Liver (tissue), 3 donors: ENCODE measurements at regions not wholly inside any gene's neighbourhood (a gene's known extent, or its start where the extent isn't known, plus 50 kb on each side); places are given as distances from the start of the nearest gene placed in this dataset.

Experiments
- EGR1 ChIP-seq, 2 donors: IDR thresholded peaks; 2 replicates each; pipeline ENCODE4 v1.6.1; 2016 to 2018; ENCODE audit warnings: antibody characterized with exemption in 2 of 2, low read depth in 2 of 2
- FOXA1 ChIP-seq: IDR thresholded peaks from 2 replicates; pipeline ENCODE4 v1.6.1; 2016; ENCODE audit warnings: antibody characterized with exemption
- GABPA ChIP-seq, 2 donors: IDR thresholded peaks in 1 of 2; conservative IDR thresholded peaks in 1 of 2; 2 replicates each; pipeline ENCODE4 v1.6.1; 2016; ENCODE audit warnings: antibody characterized with exemption in 2 of 2, mild to moderate bottlenecking in 1 of 2, moderate library complexity in 1 of 2
- JUND ChIP-seq, 2 donors: IDR thresholded peaks; 2 replicates each; pipeline ENCODE4 v1.6.1; 2016; ENCODE audit warnings: antibody characterized with exemption in 2 of 2
- NR2F2 ChIP-seq: IDR thresholded peaks from 2 replicates; pipeline ENCODE4 v1.6.1; 2016; ENCODE audit warnings: antibody characterized with exemption
- RAD21 ChIP-seq, 2 donors: IDR thresholded peaks; 2 replicates each; pipeline ENCODE4 v1.6.1; 2016; ENCODE audit warnings: antibody characterized with exemption in 2 of 2, mild to moderate bottlenecking in 2 of 2
- TAF1 ChIP-seq: conservative IDR thresholded peaks from 2 replicates; pipeline ENCODE4 v1.6.1; 2016; ENCODE audit warnings: antibody characterized with exemption, mild to moderate bottlenecking
- YY1 ChIP-seq: IDR thresholded peaks from 2 replicates; pipeline ENCODE4 v1.6.1; 2016; ENCODE audit warnings: antibody characterized with exemption, mild to moderate bottlenecking
- TF ChIP-seq, protein P1 (sequence below): fragments of 150-350 bp; IDR thresholded peaks from 2 replicates; pipeline ENCODE4 v1.5.1; 2017; ENCODE audit warnings: improper control_type of control experiment, low read depth, low read length; ENCODE audit not compliant: missing input control
- TF ChIP-seq, protein P2 (sequence below): IDR thresholded peaks from 2 replicates; pipeline ENCODE4 v1.6.1; 2016; ENCODE audit warnings: antibody characterized with exemption
- TF ChIP-seq, protein P3 (sequence below): IDR thresholded peaks from 2 replicates; pipeline ENCODE4 v1.6.1; 2016; ENCODE audit warnings: antibody characterized with exemption
- TF ChIP-seq, protein P4 (sequence below): IDR thresholded peaks from 2 replicates; pipeline ENCODE4 v1.6.1; 2016; ENCODE audit warnings: antibody characterized with exemption, mild to moderate bottlenecking
- donor health status: healthy.
- donor health status: healthy.

DNA sequence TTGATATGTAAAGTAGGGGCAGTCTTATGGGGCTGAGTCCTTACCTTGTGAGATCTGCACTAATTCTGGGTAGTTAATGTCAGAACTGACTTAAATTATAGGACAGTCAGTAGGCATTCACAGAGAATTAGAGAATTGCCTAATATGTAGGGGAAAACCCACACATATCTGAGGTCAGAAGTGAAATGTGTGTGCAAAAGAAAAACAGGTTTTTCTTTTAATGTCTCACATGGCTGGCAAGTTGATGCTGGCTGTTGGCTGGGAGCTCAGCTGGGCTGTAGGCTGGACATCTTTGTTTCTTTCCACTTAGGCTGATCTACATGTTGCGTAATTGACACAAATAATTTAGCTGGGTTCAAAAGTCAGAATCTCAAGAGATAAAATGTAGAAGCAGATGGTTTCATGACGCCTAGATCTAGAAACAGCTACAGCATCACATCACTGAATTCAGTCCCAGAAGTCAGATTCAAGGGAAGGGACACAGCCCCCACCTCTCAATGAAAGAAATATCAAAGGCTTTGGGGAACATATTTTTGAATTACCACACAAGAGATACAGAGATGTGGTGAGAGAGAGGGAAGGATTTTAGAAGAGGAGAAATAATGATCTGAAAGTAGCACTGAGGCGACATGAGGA lies 98.9 kb downstream of the TNFSF18 start:
- TF ChIP-seq, protein P1, sequence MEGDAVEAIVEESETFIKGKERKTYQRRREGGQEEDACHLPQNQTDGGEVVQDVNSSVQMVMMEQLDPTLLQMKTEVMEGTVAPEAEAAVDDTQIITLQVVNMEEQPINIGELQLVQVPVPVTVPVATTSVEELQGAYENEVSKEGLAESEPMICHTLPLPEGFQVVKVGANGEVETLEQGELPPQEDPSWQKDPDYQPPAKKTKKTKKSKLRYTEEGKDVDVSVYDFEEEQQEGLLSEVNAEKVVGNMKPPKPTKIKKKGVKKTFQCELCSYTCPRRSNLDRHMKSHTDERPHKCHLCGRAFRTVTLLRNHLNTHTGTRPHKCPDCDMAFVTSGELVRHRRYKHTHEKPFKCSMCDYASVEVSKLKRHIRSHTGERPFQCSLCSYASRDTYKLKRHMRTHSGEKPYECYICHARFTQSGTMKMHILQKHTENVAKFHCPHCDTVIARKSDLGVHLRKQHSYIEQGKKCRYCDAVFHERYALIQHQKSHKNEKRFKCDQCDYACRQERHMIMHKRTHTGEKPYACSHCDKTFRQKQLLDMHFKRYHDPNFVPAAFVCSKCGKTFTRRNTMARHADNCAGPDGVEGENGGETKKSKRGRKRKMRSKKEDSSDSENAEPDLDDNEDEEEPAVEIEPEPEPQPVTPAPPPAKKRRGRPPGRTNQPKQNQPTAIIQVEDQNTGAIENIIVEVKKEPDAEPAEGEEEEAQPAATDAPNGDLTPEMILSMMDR, result no peak
- TF ChIP-seq GABPA (IDR thresholded peaks at IDR 0.05 in 1 of 2, conservative IDR thresholded peaks at IDR 0.05 in 1 of 2) (no peak), RAD21 (IDR thresholded peaks at IDR 0.05) (peak; percentile 17 to 23), EGR1 (IDR thresholded peaks at IDR 0.05; ENCODE audit: low read depth in 2 of 2) (no peak), FOXA1 (no peak), YY1 (peak; percentile 46), TAF1 (no peak), JUND (IDR thresholded peaks at IDR 0.05) (no peak), NR2F2 (no peak)
- TF ChIP-seq, protein P2, sequence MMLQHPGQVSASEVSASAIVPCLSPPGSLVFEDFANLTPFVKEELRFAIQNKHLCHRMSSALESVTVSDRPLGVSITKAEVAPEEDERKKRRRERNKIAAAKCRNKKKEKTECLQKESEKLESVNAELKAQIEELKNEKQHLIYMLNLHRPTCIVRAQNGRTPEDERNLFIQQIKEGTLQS, result no peak
- TF ChIP-seq, protein P3, sequence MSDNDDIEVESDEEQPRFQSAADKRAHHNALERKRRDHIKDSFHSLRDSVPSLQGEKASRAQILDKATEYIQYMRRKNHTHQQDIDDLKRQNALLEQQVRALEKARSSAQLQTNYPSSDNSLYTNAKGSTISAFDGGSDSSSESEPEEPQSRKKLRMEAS, result no peak
- TF ChIP-seq, protein P4, sequence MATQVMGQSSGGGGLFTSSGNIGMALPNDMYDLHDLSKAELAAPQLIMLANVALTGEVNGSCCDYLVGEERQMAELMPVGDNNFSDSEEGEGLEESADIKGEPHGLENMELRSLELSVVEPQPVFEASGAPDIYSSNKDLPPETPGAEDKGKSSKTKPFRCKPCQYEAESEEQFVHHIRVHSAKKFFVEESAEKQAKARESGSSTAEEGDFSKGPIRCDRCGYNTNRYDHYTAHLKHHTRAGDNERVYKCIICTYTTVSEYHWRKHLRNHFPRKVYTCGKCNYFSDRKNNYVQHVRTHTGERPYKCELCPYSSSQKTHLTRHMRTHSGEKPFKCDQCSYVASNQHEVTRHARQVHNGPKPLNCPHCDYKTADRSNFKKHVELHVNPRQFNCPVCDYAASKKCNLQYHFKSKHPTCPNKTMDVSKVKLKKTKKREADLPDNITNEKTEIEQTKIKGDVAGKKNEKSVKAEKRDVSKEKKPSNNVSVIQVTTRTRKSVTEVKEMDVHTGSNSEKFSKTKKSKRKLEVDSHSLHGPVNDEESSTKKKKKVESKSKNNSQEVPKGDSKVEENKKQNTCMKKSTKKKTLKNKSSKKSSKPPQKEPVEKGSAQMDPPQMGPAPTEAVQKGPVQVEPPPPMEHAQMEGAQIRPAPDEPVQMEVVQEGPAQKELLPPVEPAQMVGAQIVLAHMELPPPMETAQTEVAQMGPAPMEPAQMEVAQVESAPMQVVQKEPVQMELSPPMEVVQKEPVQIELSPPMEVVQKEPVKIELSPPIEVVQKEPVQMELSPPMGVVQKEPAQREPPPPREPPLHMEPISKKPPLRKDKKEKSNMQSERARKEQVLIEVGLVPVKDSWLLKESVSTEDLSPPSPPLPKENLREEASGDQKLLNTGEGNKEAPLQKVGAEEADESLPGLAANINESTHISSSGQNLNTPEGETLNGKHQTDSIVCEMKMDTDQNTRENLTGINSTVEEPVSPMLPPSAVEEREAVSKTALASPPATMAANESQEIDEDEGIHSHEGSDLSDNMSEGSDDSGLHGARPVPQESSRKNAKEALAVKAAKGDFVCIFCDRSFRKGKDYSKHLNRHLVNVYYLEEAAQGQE, result no peak
